GM12891 (cell line): ENCODE measurements at regions not wholly inside any gene's neighbourhood (a gene's known extent, or its start where the extent isn't known, plus 50 kb on each side); places are given as distances from the start of the nearest gene placed in this dataset.

Source experiments
- DNase-seq: peaks from one replicate; pipeline ENCODE4 v3.0.0; 2011; ENCODE audit warnings: low spot score; ENCODE audit not compliant: insufficient read length
- FAIRE-seq: peaks from 2 replicates; lab custom pipeline; 2011; peaks lifted over from hg19 to GRCh38; lab: Jason Lieb, UNC
- PAX5 ChIP-seq: IDR thresholded peaks from 2 replicates; pipeline ENCODE4 v1.6.1; 2011; ENCODE audit warnings: low read length, moderate library complexity, mild to moderate bottlenecking; ENCODE audit not compliant: insufficient read depth, severe bottlenecking
- POLR2A ChIP-seq: IDR thresholded peaks from 2 replicates; pipeline ENCODE4 v1.6.1; 2011; ENCODE audit warnings: low read depth, low read length, control low read depth
- POLR2AphosphoS5 ChIP-seq: IDR thresholded peaks from 2 replicates; pipeline ENCODE4 v1.6.1; 2011; ENCODE audit warnings: low read depth, low read length, control low read depth
- POU2F2 ChIP-seq: IDR thresholded peaks from 2 replicates; pipeline ENCODE4 v1.6.1; 2011; ENCODE audit warnings: low read depth, mild to moderate bottlenecking, control low read depth, low read length, moderate library complexity
- SPI1 ChIP-seq: IDR thresholded peaks from 2 replicates; pipeline ENCODE4 v1.6.1; 2011; ENCODE audit warnings: low read depth, low read length, control low read depth
- TAF1 ChIP-seq: IDR thresholded peaks from 2 replicates; pipeline ENCODE4 v1.6.1; 2011; ENCODE audit warnings: low read depth, low read length, control low read depth

DNA sequence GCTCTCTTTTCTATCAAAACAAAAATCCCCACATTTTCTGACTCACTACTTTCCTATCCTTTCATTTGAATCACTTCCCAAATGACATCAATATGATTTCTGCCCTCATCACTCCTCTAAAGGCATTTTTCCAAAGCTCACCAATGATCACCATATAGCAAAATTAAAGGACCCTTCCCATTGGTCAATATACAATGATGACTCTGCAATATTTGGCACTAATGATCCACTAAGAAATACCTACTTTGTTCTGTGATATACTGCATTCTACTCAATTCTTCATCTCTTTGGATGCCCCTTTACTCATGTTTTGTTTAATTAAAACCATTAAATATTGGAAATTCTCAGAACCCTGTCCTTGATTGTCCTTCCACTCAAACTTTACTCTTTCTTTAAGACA, 200.3 kb upstream of the PTCHD4 start:
- TF ChIP-seq POU2F2 = no peak
- no peak for TF ChIP-seq PAX5
- TF ChIP-seq TAF1 = no peak
- no peak for TF ChIP-seq SPI1
- TF ChIP-seq POLR2A = no peak
- TF ChIP-seq POLR2AphosphoS5 = no peak

DNA sequence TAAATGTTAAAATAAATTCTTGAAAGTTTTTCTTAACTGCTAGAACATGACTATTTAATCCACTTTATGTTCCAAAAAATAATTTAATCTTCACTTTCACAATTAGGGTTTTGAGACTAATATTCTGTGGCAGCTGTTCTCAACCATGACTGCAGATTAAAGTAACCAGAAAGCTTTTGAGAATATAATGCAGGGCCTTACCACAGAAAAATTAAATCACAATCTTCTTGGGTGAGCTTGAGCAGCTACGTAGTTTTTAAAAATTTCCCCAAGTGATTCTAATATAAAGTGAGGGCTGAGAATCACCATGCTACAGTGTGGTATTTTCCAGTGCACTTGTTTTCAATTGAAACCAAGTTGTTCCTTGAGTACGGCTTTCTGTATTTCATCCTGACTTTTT, 196.6 kb upstream of the PTCHD4 start:
- FAIRE-seq (no peak), DNase-seq (no peak)
- TF ChIP-seq POLR2AphosphoS5 (no peak), SPI1 (no peak), POU2F2 (no peak), PAX5 (no peak), TAF1 (no peak), POLR2A (no peak)

More for the DNA sequence above, 200.3 kb upstream of the PTCHD4 start:
- no peak for DNase-seq
- no peak for FAIRE-seq

DNA sequence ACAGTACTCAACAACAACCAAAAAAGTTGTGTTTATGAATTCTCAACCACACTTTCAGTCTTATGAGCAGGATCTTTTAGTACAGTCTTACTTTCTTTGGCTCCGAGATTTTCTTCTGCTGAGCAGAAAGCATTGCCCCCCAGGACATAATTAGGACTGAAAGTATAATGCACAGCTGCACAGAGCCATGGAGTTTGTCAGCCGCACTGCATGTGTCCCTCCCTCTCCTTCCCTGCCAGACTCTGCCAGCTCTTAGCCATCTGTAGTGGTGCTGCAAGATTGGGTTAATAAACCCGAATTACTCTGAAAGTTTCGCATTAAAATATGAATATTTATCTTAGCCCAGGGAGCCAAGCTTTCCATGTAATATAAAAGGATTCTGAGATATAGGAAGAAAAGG, 179.6 kb upstream of the PTCHD4 start:
- no peak for TF ChIP-seq SPI1
- no peak for TF ChIP-seq TAF1
- TF ChIP-seq POLR2A = no peak
- no peak for TF ChIP-seq POU2F2
- no peak for TF ChIP-seq PAX5
- no peak for TF ChIP-seq POLR2AphosphoS5
- FAIRE-seq = no peak
- DNase-seq = no peak

DNA sequence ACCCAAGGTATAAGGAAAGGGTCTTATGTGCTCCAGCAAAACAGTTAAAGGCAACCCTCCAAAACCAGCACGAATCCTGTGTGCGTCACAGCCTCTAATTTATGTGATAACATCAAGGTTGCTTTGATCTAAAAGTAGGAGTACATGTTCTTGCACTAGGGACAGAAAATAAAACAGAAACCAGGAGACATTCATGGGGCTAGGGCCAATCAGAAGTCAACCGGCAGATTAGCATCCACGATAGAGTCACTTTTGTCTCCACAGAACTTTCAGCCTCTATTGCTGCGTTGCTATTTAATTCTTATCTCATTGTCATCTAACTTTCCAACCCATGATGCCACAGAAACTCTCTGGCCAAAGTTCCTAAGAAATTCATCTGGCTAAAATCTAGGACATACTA, 178.8 kb upstream of the PTCHD4 start:
- FAIRE-seq = no peak
- no peak for TF ChIP-seq POLR2A
- TF ChIP-seq POU2F2 = no peak
- TF ChIP-seq TAF1 = no peak
- TF ChIP-seq POLR2AphosphoS5 = no peak
- TF ChIP-seq SPI1 = no peak
- no peak for TF ChIP-seq PAX5

DNA sequence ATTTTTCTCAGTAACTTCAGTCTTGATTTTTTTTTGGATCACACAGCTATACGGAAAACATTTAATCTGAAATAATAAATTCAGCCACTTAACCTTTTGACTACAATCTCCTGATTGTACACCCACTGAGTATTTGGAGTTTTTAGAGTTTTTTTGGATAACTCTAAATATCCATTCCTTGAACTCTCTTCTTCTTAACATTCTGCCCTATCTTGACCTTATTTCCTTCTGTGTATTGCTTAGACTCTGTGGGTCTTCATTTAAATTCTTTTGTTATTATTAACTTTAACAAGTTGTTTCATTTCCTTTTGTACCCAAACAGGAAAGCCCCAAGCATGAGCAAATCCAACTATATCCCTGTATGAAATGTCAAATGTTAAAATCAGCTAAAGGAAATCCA, 170.2 kb upstream of the PTCHD4 start:
- DNase-seq (no peak), FAIRE-seq (no peak)
- TF ChIP-seq TAF1 = no peak
- TF ChIP-seq POU2F2 = no peak
- TF ChIP-seq POLR2AphosphoS5 = no peak
- no peak for TF ChIP-seq POLR2A
- TF ChIP-seq PAX5 = no peak
- TF ChIP-seq SPI1 = no peak

More for the DNA sequence above, 178.8 kb upstream of the PTCHD4 start:
- no peak for DNase-seq

DNA sequence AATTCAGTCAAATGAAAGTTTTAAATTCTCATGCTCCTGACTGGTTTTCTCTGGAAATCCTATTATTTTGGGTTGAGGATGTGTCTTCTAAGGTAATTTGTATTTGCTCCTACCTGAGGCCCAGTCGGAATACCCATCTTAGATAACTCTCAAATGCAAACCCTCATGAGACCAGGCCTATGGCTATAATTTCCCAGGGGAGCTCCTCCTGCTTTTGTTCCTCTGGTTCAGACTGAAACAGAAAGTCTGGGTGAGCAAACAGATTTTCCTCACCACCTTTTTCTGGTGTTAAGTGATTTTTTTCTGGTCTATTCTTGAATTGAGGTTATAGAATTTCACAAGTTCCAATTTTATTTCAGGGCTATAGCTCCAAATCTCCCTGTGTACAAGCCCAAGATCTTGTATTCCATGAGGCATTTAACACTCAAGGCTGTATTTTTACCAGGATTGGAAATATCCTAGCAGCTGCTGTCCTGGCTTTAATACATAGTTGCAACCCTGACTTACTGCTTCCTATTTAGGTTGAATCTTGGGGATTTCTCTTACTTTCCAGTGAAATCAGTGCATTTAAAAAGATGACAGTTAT, 169.1 kb upstream of the PTCHD4 start:
- DNase-seq = no peak
- TF ChIP-seq PAX5 (no peak), TAF1 (no peak), POLR2AphosphoS5 (no peak), POU2F2 (no peak), POLR2A (no peak), SPI1 (no peak)
- FAIRE-seq = no peak

DNA sequence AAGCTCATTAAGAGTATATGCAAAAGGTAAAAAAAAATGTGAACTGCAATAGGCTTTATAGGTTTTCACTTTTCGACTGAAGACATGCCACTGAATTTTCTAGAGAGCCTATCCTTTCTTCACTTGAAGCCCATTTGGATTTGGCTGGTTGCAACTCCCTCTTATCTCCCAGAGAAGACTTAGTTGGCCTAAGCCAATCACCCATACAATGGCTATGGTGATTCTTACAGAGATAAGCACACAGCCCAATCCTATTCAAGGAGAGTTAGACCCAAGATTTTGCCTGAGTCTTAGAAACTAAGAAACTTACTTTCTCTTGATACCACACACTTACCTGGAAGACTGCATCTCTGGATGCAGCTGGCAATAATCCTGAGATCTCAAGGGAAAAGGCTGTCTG, 167.3 kb upstream of the PTCHD4 start:
- FAIRE-seq (no peak), DNase-seq (no peak)
- TF ChIP-seq TAF1 = no peak
- TF ChIP-seq PAX5 = no peak
- no peak for TF ChIP-seq POLR2AphosphoS5
- no peak for TF ChIP-seq POLR2A
- no peak for TF ChIP-seq POU2F2
- no peak for TF ChIP-seq SPI1

DNA sequence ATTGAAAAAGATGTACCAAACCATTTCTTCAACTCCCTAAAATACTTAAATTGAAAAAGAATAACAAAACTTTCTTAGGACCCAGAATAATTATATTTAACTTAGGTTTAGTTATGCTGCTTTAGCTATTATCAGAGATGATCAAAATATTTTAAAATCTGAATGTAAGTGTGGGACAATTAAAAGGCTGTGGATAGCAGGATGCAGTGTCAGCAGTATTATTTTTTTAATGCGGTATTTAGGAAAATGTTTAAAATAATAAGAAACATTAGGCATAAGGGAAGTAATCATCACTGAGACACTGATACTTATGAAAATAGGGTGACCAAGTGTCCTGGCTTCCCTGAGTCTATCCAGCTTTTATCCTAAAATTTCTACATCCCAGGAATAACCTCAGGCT, 161.5 kb upstream of the PTCHD4 start:
- FAIRE-seq (no peak), DNase-seq (no peak)
- TF ChIP-seq TAF1 (no peak), SPI1 (no peak), POLR2A (no peak), PAX5 (no peak), POLR2AphosphoS5 (no peak), POU2F2 (no peak)

DNA sequence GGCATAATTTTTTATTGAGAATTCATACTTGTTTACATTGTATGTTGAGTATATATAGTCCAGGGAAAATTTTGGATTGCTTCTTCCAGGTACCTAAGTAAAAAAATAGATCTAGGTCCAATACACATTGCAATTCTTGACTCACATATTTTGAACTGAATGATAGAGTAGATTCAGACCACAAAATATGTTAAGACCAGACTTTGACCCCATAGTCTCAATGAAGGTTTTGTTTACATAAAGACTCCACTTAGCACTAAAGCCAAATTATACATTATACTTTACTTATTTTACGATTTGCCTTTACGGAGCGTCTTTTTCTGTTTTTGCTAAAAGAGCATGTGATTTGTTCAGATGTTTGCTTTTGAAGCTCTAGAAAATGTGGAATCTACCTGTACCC, 144.1 kb upstream of the PTCHD4 start:
- DNase-seq (no peak), FAIRE-seq (no peak)
- TF ChIP-seq TAF1 (no peak), SPI1 (no peak), PAX5 (no peak), POU2F2 (no peak), POLR2A (no peak), POLR2AphosphoS5 (no peak)

DNA sequence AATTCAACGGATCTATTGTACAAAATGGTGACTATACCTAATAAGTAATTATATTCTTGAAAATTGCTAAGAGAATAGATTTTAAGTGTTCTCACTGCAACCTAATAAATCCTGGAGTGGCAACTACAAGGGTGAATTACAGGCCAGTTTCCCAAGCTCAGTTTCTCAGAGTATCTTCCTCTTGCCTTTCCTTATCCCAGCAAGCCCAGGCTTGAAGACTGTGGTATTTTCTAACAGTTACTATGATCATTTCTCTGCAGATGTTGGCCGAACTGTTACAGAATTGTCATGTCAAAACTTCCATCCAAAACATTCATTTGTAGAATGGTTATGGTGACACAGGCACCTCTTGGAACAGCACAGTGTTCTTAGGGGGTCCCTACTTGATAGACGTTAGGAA, 138.1 kb upstream of the PTCHD4 start:
- DNase-seq = no peak
- TF ChIP-seq TAF1 = no peak
- TF ChIP-seq POU2F2 = no peak
- TF ChIP-seq POLR2AphosphoS5 = no peak
- no peak for TF ChIP-seq SPI1
- TF ChIP-seq POLR2A = no peak
- no peak for TF ChIP-seq PAX5
- FAIRE-seq = no peak
